ENCODE measurements at regions not wholly inside any gene's neighbourhood (a gene's known extent, or its start where the extent isn't known, plus 50 kb on each side); places are given as distances from the start of the nearest gene placed in this dataset.

DNA sequence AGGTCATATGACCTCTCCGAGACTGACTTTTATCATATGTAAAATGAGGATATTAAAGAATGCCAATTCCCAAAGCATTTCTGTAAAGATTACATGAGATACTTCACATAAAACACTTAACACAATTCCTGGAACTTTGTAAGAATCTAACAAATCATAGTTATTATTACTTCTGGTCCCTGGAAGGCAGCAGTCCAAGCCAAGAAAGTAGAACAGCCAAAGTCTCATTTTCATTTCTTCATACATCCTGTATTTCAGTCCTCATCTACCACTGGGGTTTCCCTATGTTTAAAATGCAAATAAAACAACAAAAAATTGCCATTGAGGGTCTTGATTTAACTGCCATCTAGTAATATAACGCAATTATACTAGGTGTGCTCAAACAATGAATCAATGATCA is 179.5 kb downstream of the MARCHF11 start:
- intact Hi-C loops (cut with DNase I; ENCODE audit: low total_unique reads): no loop called here
- Histone ChIP-seq H3K36me3 (no peaks in the 10 kb centered on the region), H3K4me1 (no peaks in the 10 kb centered on the region), H3K27me3 (no peaks in the 10 kb centered on the region), H3K27ac (no peak overlapping the region), H3K4me3 (no peak overlapping the region), H3K9me3 (no peaks in the 10 kb centered on the region)
- no peak for DNase-seq
- 55 to 69% methylated on average over 2 of the region's 2 CpGs for WGBS, 2 donors (ENCODE audit: low coverage in 1 of 2)
- TF ChIP-seq EP300 (IDR thresholded peaks at IDR 0.05; ENCODE audit: low read depth) (no peak), POLR2A (IDR thresholded peaks at IDR 0.05) (no peak), POLR2AphosphoS5 (IDR thresholded peaks at IDR 0.05) (no peak)
- TF ChIP-seq, protein P1, sequence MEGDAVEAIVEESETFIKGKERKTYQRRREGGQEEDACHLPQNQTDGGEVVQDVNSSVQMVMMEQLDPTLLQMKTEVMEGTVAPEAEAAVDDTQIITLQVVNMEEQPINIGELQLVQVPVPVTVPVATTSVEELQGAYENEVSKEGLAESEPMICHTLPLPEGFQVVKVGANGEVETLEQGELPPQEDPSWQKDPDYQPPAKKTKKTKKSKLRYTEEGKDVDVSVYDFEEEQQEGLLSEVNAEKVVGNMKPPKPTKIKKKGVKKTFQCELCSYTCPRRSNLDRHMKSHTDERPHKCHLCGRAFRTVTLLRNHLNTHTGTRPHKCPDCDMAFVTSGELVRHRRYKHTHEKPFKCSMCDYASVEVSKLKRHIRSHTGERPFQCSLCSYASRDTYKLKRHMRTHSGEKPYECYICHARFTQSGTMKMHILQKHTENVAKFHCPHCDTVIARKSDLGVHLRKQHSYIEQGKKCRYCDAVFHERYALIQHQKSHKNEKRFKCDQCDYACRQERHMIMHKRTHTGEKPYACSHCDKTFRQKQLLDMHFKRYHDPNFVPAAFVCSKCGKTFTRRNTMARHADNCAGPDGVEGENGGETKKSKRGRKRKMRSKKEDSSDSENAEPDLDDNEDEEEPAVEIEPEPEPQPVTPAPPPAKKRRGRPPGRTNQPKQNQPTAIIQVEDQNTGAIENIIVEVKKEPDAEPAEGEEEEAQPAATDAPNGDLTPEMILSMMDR (IDR thresholded peaks at IDR 0.05): no peak
- in situ Hi-C loops (cut with MboI; ENCODE audit: low pct_ligation_motif_present in 1 of 4, low pct_unique_long_range_greater_than_20kb in 1 of 4, low sequenced_read_pairs in 3 of 4): no loop called here

DNA sequence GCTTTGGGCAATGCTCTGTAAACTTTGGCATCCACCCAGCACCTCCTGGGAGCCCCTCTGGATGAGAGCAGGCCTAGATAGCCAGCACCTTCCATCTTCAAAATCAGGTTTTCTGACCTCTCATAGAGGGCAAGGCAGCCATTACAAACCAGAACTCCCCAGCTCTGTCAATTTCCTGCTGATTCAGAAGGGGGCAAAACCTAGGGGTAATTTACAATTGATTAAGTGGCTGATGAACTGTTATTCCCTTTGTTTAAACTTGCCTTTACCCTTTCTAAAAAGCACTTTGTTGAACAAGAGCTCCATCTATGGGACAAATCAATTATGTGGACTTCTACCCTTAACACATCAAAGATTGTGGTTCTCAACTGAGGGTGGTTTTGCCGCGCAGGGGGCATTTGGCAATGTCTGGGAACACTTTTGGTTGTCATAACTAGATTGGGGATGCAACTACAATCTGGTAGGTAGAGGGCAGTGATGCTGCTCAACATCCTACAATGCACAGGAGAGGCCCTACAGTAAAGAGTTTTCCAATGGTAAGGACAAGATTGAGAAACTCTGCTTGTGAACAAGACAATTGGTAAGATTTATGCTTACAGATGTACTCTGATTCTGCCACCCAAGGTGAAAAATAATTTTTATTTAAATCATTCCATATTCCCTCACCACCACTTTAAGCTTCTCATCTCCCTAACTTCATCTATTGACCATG is 184.1 kb downstream of the MARCHF11 start:
- Histone ChIP-seq H3K9me3 (peaks cover 16% of the 10 kb centered on the region in 2 donors), H3K27me3 (no peaks in the 10 kb centered on the region), H3K4me3 (no peak overlapping the region), H3K27ac (no peak overlapping the region), H3K36me3 (no peaks in the 10 kb centered on the region), H3K4me1 (no peaks in the 10 kb centered on the region)
- intact Hi-C loops (cut with DNase I; ENCODE audit: low total_unique reads): no loop called here
- in situ Hi-C loops (cut with MboI; ENCODE audit: low pct_ligation_motif_present in 1 of 4, low pct_unique_long_range_greater_than_20kb in 1 of 4, low sequenced_read_pairs in 3 of 4): no loop called here
- TF ChIP-seq EP300 (IDR thresholded peaks at IDR 0.05; ENCODE audit: low read depth): no peak
- TF ChIP-seq, protein P1 (IDR thresholded peaks at IDR 0.05): peak in 3 of 5 experiments; percentile 10 to 22 (median 14)
- WGBS, 2 donors (ENCODE audit: low coverage in 1 of 2): 55% methylated on average over 2 of the region's 2 CpGs; no CpG with 5 or more reads in 1 of the 2 donors
- no peak for DNase-seq

DNA sequence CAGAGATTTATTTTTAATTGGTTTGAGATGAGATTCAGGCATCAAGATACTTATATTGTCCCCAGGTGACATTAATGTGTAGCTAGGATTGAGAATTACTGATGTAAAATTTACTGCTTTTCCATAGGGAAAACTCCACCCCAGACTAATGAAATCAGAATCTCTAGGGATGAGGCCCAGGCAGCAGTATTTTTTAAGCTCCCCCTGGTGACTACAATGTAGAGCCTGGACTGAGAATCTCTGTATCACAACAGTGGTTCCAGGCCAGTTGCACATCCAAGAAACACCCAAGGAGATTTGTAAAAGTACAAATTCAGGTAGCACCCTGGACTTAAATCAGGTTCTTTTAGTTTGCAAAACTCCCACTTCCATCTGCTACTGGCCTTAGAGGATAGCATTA is 185.7 kb downstream of the MARCHF11 start:
- H3K27ac ChIP-seq: no peak overlapping the region
- no peak for DNase-seq
- no peak for TF ChIP-seq EP300 (IDR thresholded peaks at IDR 0.05; ENCODE audit: low read depth)
- TF ChIP-seq, protein P1 (IDR thresholded peaks at IDR 0.05): no peak
- H3K36me3 ChIP-seq: no peaks in the 10 kb centered on the region
- H3K4me3 ChIP-seq: no peak overlapping the region
- peaks cover 16% of the 10 kb centered on the region in 2 donors for H3K9me3 ChIP-seq
- intact Hi-C loops (cut with DNase I; ENCODE audit: low total_unique reads) (no loop called here), in situ Hi-C loops (cut with MboI; ENCODE audit: low pct_ligation_motif_present in 1 of 4, low pct_unique_long_range_greater_than_20kb in 1 of 4, low sequenced_read_pairs in 3 of 4) (no loop called here)
- no peaks in the 10 kb centered on the region for H3K4me1 ChIP-seq
- H3K27me3 ChIP-seq: no peaks in the 10 kb centered on the region

DNA sequence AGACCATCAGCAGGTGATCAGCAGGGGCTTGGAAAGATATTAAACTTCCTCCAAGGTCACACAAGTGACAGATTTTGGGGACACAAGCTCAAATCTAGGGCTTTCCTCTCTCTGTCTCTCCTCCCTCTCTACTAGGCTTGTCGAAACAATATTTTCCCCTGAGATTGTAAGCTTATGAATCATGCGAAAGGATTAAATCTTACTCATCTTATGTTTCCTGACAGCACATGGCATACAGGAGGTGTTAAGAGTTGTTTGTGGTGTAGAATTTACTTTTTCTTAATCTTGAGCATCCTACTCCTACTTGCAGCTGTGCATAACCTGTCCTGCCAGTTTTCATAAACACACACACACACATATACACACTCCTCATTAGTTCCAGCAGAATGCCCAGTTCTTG is 186.3 kb downstream of the MARCHF11 start:
- no peaks in the 10 kb centered on the region for H3K36me3 ChIP-seq
- H3K4me3 ChIP-seq: no peak overlapping the region
- intact Hi-C loops (cut with DNase I; ENCODE audit: low total_unique reads): no loop called here
- 90% methylated on average over 2 of the region's 2 CpGs; no CpG with 5 or more reads in 1 of the 2 donors for WGBS, 2 donors (ENCODE audit: low coverage in 1 of 2)
- in situ Hi-C loops (cut with MboI; ENCODE audit: low pct_ligation_motif_present in 1 of 4, low pct_unique_long_range_greater_than_20kb in 1 of 4, low sequenced_read_pairs in 3 of 4): no loop called here
- DNase-seq: no peak
- no peak overlapping the region for H3K27ac ChIP-seq
- no peaks in the 10 kb centered on the region for H3K27me3 ChIP-seq
- H3K9me3 ChIP-seq: peaks cover 16% of the 10 kb centered on the region in 2 donors
- no peaks in the 10 kb centered on the region for H3K4me1 ChIP-seq
- no peak for TF ChIP-seq POLR2AphosphoS5 (IDR thresholded peaks at IDR 0.05)
- TF ChIP-seq, protein P1 (IDR thresholded peaks at IDR 0.05): no peak
- no peak for TF ChIP-seq POLR2A (IDR thresholded peaks at IDR 0.05)
- TF ChIP-seq EP300 (IDR thresholded peaks at IDR 0.05; ENCODE audit: low read depth): no peak
